ENCODE measurements at regions not wholly inside any gene's neighbourhood (a gene's known extent, or its start where the extent isn't known, plus 50 kb on each side); places are given as distances from the start of the nearest gene placed in this dataset.

DNA sequence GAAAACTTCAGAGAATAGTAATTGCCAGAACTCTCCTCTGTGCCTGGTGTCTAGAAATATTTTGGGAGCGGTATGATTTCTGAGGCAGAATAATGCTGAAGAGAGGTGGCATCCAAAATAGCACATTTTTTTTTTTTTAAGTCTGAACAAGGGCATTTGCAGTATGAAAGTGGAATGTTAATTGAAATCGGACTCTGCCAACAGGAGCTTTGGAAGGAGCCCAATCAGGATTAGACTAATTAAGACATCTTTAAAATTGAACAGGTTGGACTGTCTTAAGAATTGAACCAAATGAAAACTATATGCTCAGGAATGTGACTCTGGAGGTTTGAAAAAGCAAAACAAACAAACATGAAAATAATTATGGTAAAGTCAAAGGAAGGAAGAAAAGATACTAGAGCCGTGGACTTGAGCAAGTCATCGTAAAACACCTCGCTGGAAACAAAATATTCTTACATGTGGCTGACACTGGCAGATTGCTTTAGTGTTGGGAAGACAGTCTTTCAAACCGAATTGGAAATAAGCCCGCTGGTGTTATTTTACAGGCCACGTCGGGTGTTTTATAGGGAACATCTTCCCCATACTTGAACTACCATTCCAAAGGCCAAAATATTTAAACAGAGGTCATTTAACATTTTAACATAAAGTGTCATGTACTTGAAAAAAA, 436.3 kb downstream of the VRK1 start:
- Histone ChIP-seq H3K4me1 (no peaks in the 10 kb centered on the region), H3K27ac (no peak overlapping the region), H3K9me3 (no peaks in the 10 kb centered on the region), H3K4me3 (no peak overlapping the region), H3K27me3 (no peaks in the 10 kb centered on the region), H3K36me3 (no peaks in the 10 kb centered on the region)
- 57 to 59% methylated on average over 9 of the region's 9 CpGs for WGBS, 2 donors
- no peak for DNase-seq (ENCODE audit: low spot score in 2 of 2)
- TF ChIP-seq, protein P1, sequence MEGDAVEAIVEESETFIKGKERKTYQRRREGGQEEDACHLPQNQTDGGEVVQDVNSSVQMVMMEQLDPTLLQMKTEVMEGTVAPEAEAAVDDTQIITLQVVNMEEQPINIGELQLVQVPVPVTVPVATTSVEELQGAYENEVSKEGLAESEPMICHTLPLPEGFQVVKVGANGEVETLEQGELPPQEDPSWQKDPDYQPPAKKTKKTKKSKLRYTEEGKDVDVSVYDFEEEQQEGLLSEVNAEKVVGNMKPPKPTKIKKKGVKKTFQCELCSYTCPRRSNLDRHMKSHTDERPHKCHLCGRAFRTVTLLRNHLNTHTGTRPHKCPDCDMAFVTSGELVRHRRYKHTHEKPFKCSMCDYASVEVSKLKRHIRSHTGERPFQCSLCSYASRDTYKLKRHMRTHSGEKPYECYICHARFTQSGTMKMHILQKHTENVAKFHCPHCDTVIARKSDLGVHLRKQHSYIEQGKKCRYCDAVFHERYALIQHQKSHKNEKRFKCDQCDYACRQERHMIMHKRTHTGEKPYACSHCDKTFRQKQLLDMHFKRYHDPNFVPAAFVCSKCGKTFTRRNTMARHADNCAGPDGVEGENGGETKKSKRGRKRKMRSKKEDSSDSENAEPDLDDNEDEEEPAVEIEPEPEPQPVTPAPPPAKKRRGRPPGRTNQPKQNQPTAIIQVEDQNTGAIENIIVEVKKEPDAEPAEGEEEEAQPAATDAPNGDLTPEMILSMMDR (IDR thresholded peaks at IDR 0.05): no peak
- no peak for TF ChIP-seq POLR2A (IDR thresholded peaks at IDR 0.05)
- no peak for TF ChIP-seq EP300 (IDR thresholded peaks at IDR 0.05)

GRCh38 chr14:97246648-97247047, 449.5 kb downstream of the VRK1 start:
- no peak overlapping the region for H3K4me3 ChIP-seq
- H3K4me1 ChIP-seq: no peaks in the 10 kb centered on the region
- 86 to 90% methylated on average over 7 of the region's 7 CpGs for WGBS, 2 donors
- DNase-seq (ENCODE audit: low spot score in 2 of 2): no peak
- H3K36me3 ChIP-seq: no peaks in the 10 kb centered on the region
- no peaks in the 10 kb centered on the region for H3K27me3 ChIP-seq
- no peaks in the 10 kb centered on the region for H3K9me3 ChIP-seq
- TF ChIP-seq EP300 (IDR thresholded peaks at IDR 0.05): no peak
- TF ChIP-seq, protein P1 (IDR thresholded peaks at IDR 0.05): no peak
- no peak for TF ChIP-seq POLR2A (IDR thresholded peaks at IDR 0.05)
- no peak overlapping the region for H3K27ac ChIP-seq

- Histone ChIP-seq H3K9me3 (peaks cover 0 to 6% (median 0%) of the 10 kb centered on the region in 4 donors), H3K4me1 (no peaks in the 10 kb centered on the region), H3K4me3 (no peak overlapping the region), H3K27me3 (no peaks in the 10 kb centered on the region), H3K36me3 (no peaks in the 10 kb centered on the region), H3K27ac (no peak overlapping the region)
- WGBS, 2 donors: 89 to 90% methylated on average over 5 of the region's 5 CpGs
- TF ChIP-seq, protein P1 (IDR thresholded peaks at IDR 0.05): no peak
- TF ChIP-seq EP300 (IDR thresholded peaks at IDR 0.05): no peak
- no peak for DNase-seq (ENCODE audit: low spot score in 2 of 2)
Measured at GRCh38 chr14:97248973-97249372, 451.8 kb downstream of the VRK1 start.

DNA sequence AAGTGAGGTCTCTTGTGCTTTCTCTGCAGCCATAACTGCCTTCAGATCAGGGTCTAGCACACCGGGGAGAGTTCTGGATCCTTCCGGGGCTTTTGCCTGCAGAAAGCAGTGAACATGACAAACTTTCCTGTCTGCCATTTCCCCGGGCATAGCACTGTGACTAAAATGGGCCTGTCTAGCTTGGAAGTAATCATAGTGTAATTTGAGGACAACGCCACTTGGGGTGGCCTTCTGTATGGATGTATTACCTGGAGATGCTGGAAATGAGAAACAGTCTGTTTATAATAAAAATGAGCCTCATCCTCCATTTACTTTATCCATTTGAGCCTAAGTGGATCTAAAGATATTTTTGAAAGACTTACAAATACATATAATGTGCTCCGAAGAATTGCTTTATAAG, 453.7 kb downstream of the VRK1 start:
- Histone ChIP-seq H3K4me1 (no peaks in the 10 kb centered on the region), H3K9me3 (peaks cover 0 to 6% (median 0%) of the 10 kb centered on the region in 4 donors), H3K4me3 (no peak overlapping the region), H3K27ac (no peak overlapping the region), H3K27me3 (no peaks in the 10 kb centered on the region), H3K36me3 (no peaks in the 10 kb centered on the region)
- 64 to 74% methylated on average over 5 of the region's 5 CpGs for WGBS, 2 donors
- TF ChIP-seq EP300 (IDR thresholded peaks at IDR 0.05) (no peak), POLR2A (IDR thresholded peaks at IDR 0.05) (no peak)
- TF ChIP-seq, protein P1 (IDR thresholded peaks at IDR 0.05): no peak
- no peak for DNase-seq (ENCODE audit: low spot score in 2 of 2)

- no peak for DNase-seq (ENCODE audit: low spot score in 2 of 2)
Measured at GRCh38 chr14:97251491-97252155, 454.4 kb downstream of the VRK1 start.

More at GRCh38 chr14:97251491-97252155, 454.4 kb downstream of the VRK1 start:
- H3K36me3 ChIP-seq: no peaks in the 10 kb centered on the region
- H3K9me3 ChIP-seq: peaks cover 0 to 6% (median 0%) of the 10 kb centered on the region in 4 donors
- no peak overlapping the region for H3K27ac ChIP-seq
- H3K4me3 ChIP-seq: no peak overlapping the region
- TF ChIP-seq POLR2A (IDR thresholded peaks at IDR 0.05): no peak
- no peak for TF ChIP-seq EP300 (IDR thresholded peaks at IDR 0.05)
- TF ChIP-seq, protein P1 (IDR thresholded peaks at IDR 0.05): no peak
- 51 to 54% methylated on average over 9 of the region's 9 CpGs for WGBS, 2 donors
- H3K27me3 ChIP-seq: no peaks in the 10 kb centered on the region
- H3K4me1 ChIP-seq: no peaks in the 10 kb centered on the region
